Smooth muscle cell (in vitro differentiated cells): ENCODE measurements at regions not wholly inside any gene's neighbourhood (a gene's known extent, or its start where the extent isn't known, plus 50 kb on each side); places are given as distances from the start of the nearest gene placed in this dataset.

Experiments
- DNase-seq: peaks from one replicate; lab custom pipeline; 2025; ENCODE audit not compliant: unreplicated experiment; lab: John Stamatoyannopoulos, UW
- H2AFZ ChIP-seq: fragments of 200-600 bp; sonication (generic); 2 replicates; pipeline ENCODE4 v1.6.0; 2016; ENCODE audit warnings: antibody characterized with exemption, low read depth, mild to moderate bottlenecking
- H3F3A ChIP-seq: fragments of 200-600 bp; sonication (generic); 2 replicates; pipeline ENCODE4 v1.6.0; 2017; ENCODE audit warnings: antibody characterized with exemption, low read depth
- H3K27ac ChIP-seq: fragments of 200-600 bp; sonication (generic); 2 replicates; pipeline ENCODE4 v1.5.1; 2016; ENCODE audit warnings: low read depth, mild to moderate bottlenecking
- H3K27me3 ChIP-seq: fragments of 200-600 bp; sonication (generic); 2 replicates; pipeline ENCODE4 v1.6.1; 2016; ENCODE audit warnings: low read depth, mild to moderate bottlenecking
- H3K36me3 ChIP-seq: fragments of 200-600 bp; sonication (generic); 2 replicates; pipeline ENCODE4 v1.5.1; 2016; ENCODE audit warnings: low read depth
- H3K4me1 ChIP-seq: fragments of 200-600 bp; sonication (generic); 2 replicates; pipeline ENCODE4 v1.5.1; 2016; ENCODE audit warnings: low read depth
- H3K4me2 ChIP-seq: fragments of 200-600 bp; sonication (generic); 2 replicates; pipeline ENCODE4 v1.6.0; 2016; ENCODE audit warnings: mild to moderate bottlenecking
- H3K4me3 ChIP-seq: fragments of 200-600 bp; sonication (generic); 2 replicates; pipeline ENCODE4 v1.5.1; 2016; ENCODE audit warnings: mild to moderate bottlenecking
- H3K79me2 ChIP-seq: fragments of 200-600 bp; sonication (generic); 2 replicates; pipeline ENCODE4 v1.6.0; 2016; ENCODE audit warnings: low read depth, mild to moderate bottlenecking
- H3K9ac ChIP-seq: fragments of 200-600 bp; sonication (generic); 2 replicates; pipeline ENCODE4 v1.6.0; 2016; ENCODE audit warnings: low read depth
- H3K9me3 ChIP-seq: fragments of 200-600 bp; sonication (generic); replicated peaks from 2 replicates; pipeline ENCODE4 v1.5.1; 2016; ENCODE audit warnings: low read depth
- H4K20me1 ChIP-seq: fragments of 200-600 bp; sonication (generic); 2 replicates; pipeline ENCODE4 v1.6.0; 2016; ENCODE audit warnings: low read depth
- WGBS: methylation state at CpG from one replicate; pipeline ENCODE4 v1.1.7; 2016; ENCODE audit warnings: low lambda C conversion rate; 5-methylcytosine and 5-hydroxymethylcytosine counted together
- TF ChIP-seq, protein P1 (sequence below): fragments of 200-600 bp; sonication (generic); IDR thresholded peaks from 2 replicates; pipeline ENCODE4 v1.5.1; 2017; ENCODE audit warnings: borderline replicate concordance, mild to moderate bottlenecking, antibody characterized with exemption; ENCODE audit not compliant: insufficient read depth, poor library complexity, severe bottlenecking

DNA sequence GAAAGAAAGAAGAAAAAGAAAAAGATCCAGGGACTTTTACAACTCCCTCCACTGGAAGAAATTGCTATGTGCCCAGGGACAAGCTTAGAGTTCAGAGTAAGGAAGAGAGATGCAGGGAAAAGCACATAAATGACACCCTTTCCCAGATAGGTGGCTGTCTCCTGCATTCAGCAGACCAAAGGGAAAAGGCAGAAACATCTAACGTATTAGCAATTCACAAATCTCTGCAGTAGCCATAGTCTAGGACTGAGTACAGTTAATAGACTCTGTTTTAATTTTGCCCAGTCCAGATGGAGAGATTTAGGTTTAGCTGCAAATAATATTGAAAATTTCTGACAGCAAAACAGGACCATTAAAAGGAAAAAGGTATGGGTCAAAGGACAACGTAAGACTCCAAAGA, 71.3 kb upstream of the TNFRSF21 start:
- Histone ChIP-seq H3K4me3 (no peak overlapping the region), H3K4me2 (no peak overlapping the region), H3K79me2 (no peaks in the 10 kb centered on the region), H3K27ac (no peak overlapping the region), H4K20me1 (no peaks in the 10 kb centered on the region), H3F3A (no peaks in the 10 kb centered on the region), H3K9ac (no peak overlapping the region), H3K36me3 (no peaks in the 10 kb centered on the region), H2AFZ (no peak overlapping the region), H3K9me3 (no peaks in the 10 kb centered on the region), H3K27me3 (no peaks in the 10 kb centered on the region), H3K4me1 (no peaks in the 10 kb centered on the region)
- whole genome bisulfite sequencing, result 88% methylated on average over 2 of the region's 2 CpGs
- TF ChIP-seq, protein P1, sequence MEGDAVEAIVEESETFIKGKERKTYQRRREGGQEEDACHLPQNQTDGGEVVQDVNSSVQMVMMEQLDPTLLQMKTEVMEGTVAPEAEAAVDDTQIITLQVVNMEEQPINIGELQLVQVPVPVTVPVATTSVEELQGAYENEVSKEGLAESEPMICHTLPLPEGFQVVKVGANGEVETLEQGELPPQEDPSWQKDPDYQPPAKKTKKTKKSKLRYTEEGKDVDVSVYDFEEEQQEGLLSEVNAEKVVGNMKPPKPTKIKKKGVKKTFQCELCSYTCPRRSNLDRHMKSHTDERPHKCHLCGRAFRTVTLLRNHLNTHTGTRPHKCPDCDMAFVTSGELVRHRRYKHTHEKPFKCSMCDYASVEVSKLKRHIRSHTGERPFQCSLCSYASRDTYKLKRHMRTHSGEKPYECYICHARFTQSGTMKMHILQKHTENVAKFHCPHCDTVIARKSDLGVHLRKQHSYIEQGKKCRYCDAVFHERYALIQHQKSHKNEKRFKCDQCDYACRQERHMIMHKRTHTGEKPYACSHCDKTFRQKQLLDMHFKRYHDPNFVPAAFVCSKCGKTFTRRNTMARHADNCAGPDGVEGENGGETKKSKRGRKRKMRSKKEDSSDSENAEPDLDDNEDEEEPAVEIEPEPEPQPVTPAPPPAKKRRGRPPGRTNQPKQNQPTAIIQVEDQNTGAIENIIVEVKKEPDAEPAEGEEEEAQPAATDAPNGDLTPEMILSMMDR, result no peak
- DNase-seq, result no peak

DNA sequence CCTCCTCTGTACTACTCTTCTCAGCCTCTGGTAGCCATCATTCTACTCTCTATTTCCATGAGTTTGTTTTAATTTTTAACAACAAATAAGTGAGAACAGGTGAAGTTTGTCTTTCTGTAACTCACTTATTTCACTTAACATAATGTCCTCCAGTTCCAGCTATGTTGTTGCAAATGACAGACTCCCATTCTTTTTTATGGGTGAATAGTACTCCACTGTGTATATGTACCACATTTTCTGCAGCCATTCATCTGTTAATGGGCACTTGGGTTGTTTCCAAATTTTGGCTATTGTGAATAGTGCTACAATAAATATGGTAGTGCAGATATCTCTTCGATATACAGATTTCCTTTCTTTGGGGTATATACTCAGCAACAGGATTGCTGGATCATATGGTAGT, 73.7 kb upstream of the TNFRSF21 start:
- DNase-seq, result no peak
- Histone ChIP-seq H3K27ac (no peak overlapping the region), H3K9me3 (no peaks in the 10 kb centered on the region), H3K4me2 (no peak overlapping the region), H3F3A (no peaks in the 10 kb centered on the region), H4K20me1 (no peaks in the 10 kb centered on the region), H3K36me3 (no peaks in the 10 kb centered on the region), H3K27me3 (no peaks in the 10 kb centered on the region), H3K4me3 (no peak overlapping the region), H3K9ac (no peak overlapping the region), H2AFZ (no peak overlapping the region), H3K79me2 (no peaks in the 10 kb centered on the region), H3K4me1 (no peaks in the 10 kb centered on the region)
- TF ChIP-seq, protein P1, result no peak
- WGBS, result 100% methylated on average over 1 of the region's 1 CpG

DNA sequence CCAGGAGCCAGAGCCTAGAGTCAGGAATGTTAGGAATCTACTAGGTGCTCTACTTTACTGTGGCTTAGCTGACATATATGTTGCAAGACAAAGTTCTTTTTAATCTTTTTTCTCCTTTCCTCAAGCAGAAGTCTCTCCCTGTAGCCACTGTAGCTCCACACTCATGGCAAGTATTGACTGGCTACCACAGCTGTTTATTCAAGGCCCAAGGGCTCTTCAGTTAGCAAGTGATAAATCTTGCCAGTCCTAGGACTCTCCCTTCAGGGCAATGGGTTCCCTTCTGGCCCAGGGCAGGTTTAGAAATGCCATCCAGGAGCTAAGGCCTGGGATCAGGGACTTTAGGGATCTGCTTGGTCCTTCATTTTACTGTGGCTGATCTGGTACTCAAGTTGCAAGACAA, 82.0 kb upstream of the TNFRSF21 start:
- TF ChIP-seq, protein P1, result no peak
- Histone ChIP-seq H3F3A (no peaks in the 10 kb centered on the region), H2AFZ (no peak overlapping the region), H4K20me1 (no peaks in the 10 kb centered on the region), H3K79me2 (no peaks in the 10 kb centered on the region), H3K9ac (no peak overlapping the region), H3K27me3 (no peaks in the 10 kb centered on the region), H3K4me3 (no peak overlapping the region), H3K4me2 (no peak overlapping the region), H3K9me3 (no peaks in the 10 kb centered on the region), H3K27ac (no peak overlapping the region), H3K36me3 (no peaks in the 10 kb centered on the region), H3K4me1 (no peaks in the 10 kb centered on the region)
- no peak for DNase-seq

DNA sequence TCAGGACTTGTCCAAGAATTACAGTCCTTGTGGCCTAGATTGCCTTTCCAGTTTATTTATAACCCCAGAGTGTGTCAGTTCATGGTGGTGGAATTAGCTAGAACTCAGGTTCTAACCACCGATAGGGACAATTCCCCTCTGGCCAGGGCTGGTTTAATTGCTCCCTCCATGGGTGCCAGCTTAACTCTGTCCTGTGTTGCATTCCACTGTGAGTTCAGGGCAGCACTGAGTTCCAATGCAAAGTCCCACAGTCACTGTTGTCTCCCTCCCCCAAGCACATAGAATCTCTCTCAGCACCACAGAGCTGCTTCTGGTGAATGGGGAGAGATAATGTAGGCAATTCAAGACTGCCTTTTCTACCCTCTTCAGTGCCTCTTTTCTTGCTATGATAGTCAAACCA, 82.5 kb upstream of the TNFRSF21 start:
- no peak for DNase-seq
- Histone ChIP-seq H3K4me2 (no peak overlapping the region), H4K20me1 (no peaks in the 10 kb centered on the region), H3K9ac (no peak overlapping the region), H3K27me3 (no peaks in the 10 kb centered on the region), H3K4me3 (no peak overlapping the region), H3K9me3 (no peaks in the 10 kb centered on the region), H3K79me2 (no peaks in the 10 kb centered on the region), H3K36me3 (no peaks in the 10 kb centered on the region), H2AFZ (no peak overlapping the region), H3K4me1 (no peaks in the 10 kb centered on the region), H3K27ac (no peak overlapping the region), H3F3A (no peaks in the 10 kb centered on the region)
- 92% methylated on average over 1 of the region's 1 CpG for WGBS
- TF ChIP-seq, protein P1, result no peak
